Bronchial epithelial cell (primary cell): ENCODE measurements at regions not wholly inside any gene's neighbourhood (a gene's known extent, or its start where the extent isn't known, plus 50 kb on each side); places are given as distances from the start of the nearest gene placed in this dataset.

Experiments
- DNase-seq: peaks from one replicate; pipeline ENCODE4 v3.0.0-alpha.2; 2010; ENCODE audit warnings: low read depth
- FAIRE-seq: peaks from 2 replicates; lab custom pipeline; 2011; peaks lifted over from hg19 to GRCh38; lab: Jason Lieb, UNC
- H3K27me3 ChIP-seq: 2 replicates; pipeline ENCODE4 v1.5.1; 2011; ENCODE audit warnings: low read length; ENCODE audit not compliant: control insufficient read depth, insufficient read depth
- H3K36me3 ChIP-seq: 2 replicates; pipeline ENCODE4 v1.5.1; 2011; ENCODE audit warnings: low read length; ENCODE audit not compliant: control insufficient read depth, insufficient read depth
- H3K4me3 ChIP-seq: 2 replicates; pipeline ENCODE4 v1.5.1; 2011; ENCODE audit warnings: mild to moderate bottlenecking, low read depth, low read length, control low read depth
- CTCF ChIP-seq: IDR thresholded peaks from 2 replicates; pipeline ENCODE4 v1.5.1; 2011; ENCODE audit warnings: mild to moderate bottlenecking, moderate library complexity, low read length, control low read depth, inconsistent platforms; ENCODE audit not compliant: insufficient read depth, severe bottlenecking

GRCh38 chr4:14701389-14701788 is 300.9 kb upstream of the CPEB2 start:
- peak; percentile 43 for FAIRE-seq

GRCh38 chr4:14701896-14702295 is 300.4 kb upstream of the CPEB2 start:
- H3K4me3 ChIP-seq: no peak overlapping the region
- H3K27me3 ChIP-seq: no peaks in the 10 kb centered on the region
- FAIRE-seq: no peak
- no peak for TF ChIP-seq CTCF
- H3K36me3 ChIP-seq: no peaks in the 10 kb centered on the region
- DNase-seq: no peak

More at GRCh38 chr4:14701389-14701788, 300.9 kb upstream of the CPEB2 start:
- Histone ChIP-seq H3K27me3 (no peaks in the 10 kb centered on the region), H3K36me3 (no peaks in the 10 kb centered on the region), H3K4me3 (no peak overlapping the region)
- DNase-seq: no peak
- TF ChIP-seq CTCF: no peak

GRCh38 chr4:14708574-14708973 is 293.7 kb upstream of the CPEB2 start:
- Histone ChIP-seq H3K4me3 (no peak overlapping the region), H3K36me3 (no peaks in the 10 kb centered on the region), H3K27me3 (no peaks in the 10 kb centered on the region)
- TF ChIP-seq CTCF: no peak
- DNase-seq (no peak), FAIRE-seq (no peak)

- no peaks in the 10 kb centered on the region for H3K27me3 ChIP-seq
- DNase-seq: no peak
- no peaks in the 10 kb centered on the region for H3K36me3 ChIP-seq
- no peak for FAIRE-seq
- H3K4me3 ChIP-seq: no peak overlapping the region
- no peak for TF ChIP-seq CTCF
Observed at GRCh38 chr4:14711259-14711658, 291.0 kb upstream of the CPEB2 start.

GRCh38 chr4:14716691-14717090 is 285.6 kb upstream of the CPEB2 start:
- Histone ChIP-seq H3K27me3 (no peaks in the 10 kb centered on the region), H3K4me3 (no peak overlapping the region), H3K36me3 (no peaks in the 10 kb centered on the region)
- no peak for TF ChIP-seq CTCF
- peak; percentile 75 for FAIRE-seq
- no peak for DNase-seq

GRCh38 chr4:14719053-14719452 is 283.2 kb upstream of the CPEB2 start:
- Histone ChIP-seq H3K27me3 (no peaks in the 10 kb centered on the region), H3K4me3 (no peak overlapping the region), H3K36me3 (no peaks in the 10 kb centered on the region)
- DNase-seq (peak; percentile 87), FAIRE-seq (no peak)
- no peak for TF ChIP-seq CTCF
